IMR-90 (cell line): ENCODE measurements at regions not wholly inside any gene's neighbourhood (a gene's known extent, or its start where the extent isn't known, plus 50 kb on each side); places are given as distances from the start of the nearest gene placed in this dataset.

Experiments
- ATAC-seq: fragments of 200-7000 bp; cut with Tn5 transposase; 2 replicates; pipeline ENCODE4 v1.9.1; 2020; ENCODE audit warnings: low read depth, mild to moderate bottlenecking, moderate library complexity
- BruUV-seq: library from RNA; stranded (reverse); fragments of 400-500 nt; replicated peaks from 2 replicates; lab custom pipeline; 2021; lab: Mats Ljungman, UMichigan
- CTCF ChIA-PET: fragments of 300-600 bp; formaldehyde crosslinking; extraction: SDS; loops from one replicate; lab custom pipeline; 2021; ENCODE audit warnings: antibody characterized with exemption; lab: Yijun Ruan, JAX
- POLR2A ChIA-PET: fragments of 300-600 bp; sonication (Branson Sonifier 250); formaldehyde crosslinking; loops from one replicate; lab custom pipeline; 2022; ENCODE audit warnings: antibody characterized with exemption; ENCODE audit not compliant: unreplicated experiment; lab: Charles Lee
- DNase-seq: peaks from one replicate; pipeline ENCODE4 v3.0.0; 2013
- H2AFZ ChIP-seq: replicated peaks from 2 replicates; pipeline ENCODE3; 2013; ENCODE audit warnings: low read length, mild to moderate bottlenecking; ENCODE audit not compliant: poor library complexity
- H2AK5ac ChIP-seq: 2 replicates; pipeline ENCODE4 v1.6.1; 2013; ENCODE audit warnings: low read depth, low read length, inconsistent platforms
- H2AK9ac ChIP-seq: replicated peaks from 2 replicates; pipeline ENCODE3; 2013; ENCODE audit warnings: mild to moderate bottlenecking, low read depth, low read length, moderate library complexity; ENCODE audit not compliant: poor library complexity
- H2BK120ac ChIP-seq: 2 replicates; pipeline ENCODE4 v1.6.1; 2013; ENCODE audit warnings: low read depth, low read length, inconsistent platforms
- H2BK15ac ChIP-seq: 3 replicates; pipeline ENCODE4 v1.6.1; 2013; ENCODE audit warnings: low read depth, low read length, inconsistent platforms
- H2BK20ac ChIP-seq: 2 replicates; pipeline ENCODE4 v1.6.1; 2013; ENCODE audit warnings: low read depth, mild to moderate bottlenecking, inconsistent platforms, low read length, moderate library complexity
- H2BK5ac ChIP-seq: 2 replicates; pipeline ENCODE4 v1.6.1; 2013; ENCODE audit warnings: mild to moderate bottlenecking, low read depth, low read length, inconsistent platforms; ENCODE audit not compliant: poor library complexity, severe bottlenecking
- H3K14ac ChIP-seq: replicated peaks from 2 replicates; pipeline ENCODE4 v1.6.1; 2013; ENCODE audit warnings: low read depth, low read length, inconsistent platforms
- H3K18ac ChIP-seq: 2 replicates; pipeline ENCODE4 v1.6.1; 2013; ENCODE audit warnings: low read depth, low read length, control low read depth
- H3K23ac ChIP-seq: 2 replicates; pipeline ENCODE4 v1.6.1; 2013; ENCODE audit warnings: low read depth, low read length, inconsistent platforms
- H3K27ac ChIP-seq: 2 replicates; pipeline ENCODE4 v1.5.1; 2013; ENCODE audit warnings: mild to moderate bottlenecking, control low read depth, low read length; ENCODE audit not compliant: insufficient read depth
- H3K27me3 ChIP-seq: 2 replicates; pipeline ENCODE4 v1.6.1; 2013; ENCODE audit warnings: low read length; ENCODE audit not compliant: control insufficient read depth, insufficient read depth
- H3K36me3 ChIP-seq: 2 replicates; pipeline ENCODE4 v1.6.1; 2013; ENCODE audit warnings: low read length, mixed read lengths; ENCODE audit not compliant: control insufficient read depth, insufficient read depth
- H3K4ac ChIP-seq: 2 replicates; pipeline ENCODE4 v1.6.1; 2013; ENCODE audit warnings: low read depth, low read length, inconsistent platforms
- H3K4me1 ChIP-seq: 2 replicates; pipeline ENCODE4 v1.6.1; 2013; ENCODE audit warnings: low read length, mixed read lengths; ENCODE audit not compliant: control insufficient read depth, insufficient read depth
- H3K4me2 ChIP-seq: 2 replicates; pipeline ENCODE4 v1.6.1; 2013; ENCODE audit warnings: low read depth, mild to moderate bottlenecking, control low read depth, low read length, moderate library complexity
- H3K4me3 ChIP-seq: 2 replicates; pipeline ENCODE4 v1.5.1; 2013; ENCODE audit warnings: low read depth, mild to moderate bottlenecking, control low read depth, low read length, moderate library complexity; ENCODE audit not compliant: insufficient read depth
- H3K56ac ChIP-seq: 2 replicates; pipeline ENCODE4 v1.6.1; 2013; ENCODE audit warnings: low read length, inconsistent platforms; ENCODE audit not compliant: insufficient read depth; ENCODE audit errors: extremely low read depth
- H3K79me1 ChIP-seq, 2 experiments: 2 replicates each; pipeline ENCODE4 v1.6.1; 2013; ENCODE audit warnings: low read length in 2 of 2, inconsistent platforms in 1 of 2, low read depth in 1 of 2
- H3K9ac ChIP-seq: 2 replicates; pipeline ENCODE4 v1.6.1; 2013; ENCODE audit warnings: low read depth, low read length, control low read depth
- H3K9me1 ChIP-seq: 2 replicates; pipeline ENCODE4 v1.6.1; 2013; ENCODE audit warnings: low read length, inconsistent platforms; ENCODE audit not compliant: insufficient read depth
- H3K9me3 ChIP-seq: 2 replicates; pipeline ENCODE4 v1.6.1; 2013; ENCODE audit warnings: low read length; ENCODE audit not compliant: control insufficient read depth, insufficient read depth
- H4K20me1 ChIP-seq: 2 replicates; pipeline ENCODE4 v1.6.1; 2013; ENCODE audit warnings: low read length, inconsistent platforms; ENCODE audit not compliant: insufficient read depth
- H4K5ac ChIP-seq: 2 replicates; pipeline ENCODE4 v1.6.1; 2013; ENCODE audit warnings: mild to moderate bottlenecking, low read depth, low read length, control low read depth
- H4K8ac ChIP-seq, 2 experiments: 2 replicates each; pipeline ENCODE4 v1.6.1; 2013; ENCODE audit warnings: low read depth in 2 of 2, low read length in 2 of 2, control low read depth in 1 of 2, inconsistent platforms in 1 of 2
- H4K91ac ChIP-seq: 2 replicates; pipeline ENCODE4 v1.6.1; 2013; ENCODE audit warnings: low read depth, low read length, inconsistent platforms; ENCODE audit not compliant: insufficient read depth
- BHLHE40 ChIP-seq: fragments of 150-350 bp; IDR thresholded peaks from 2 replicates; pipeline ENCODE4 v1.6.1; 2016; ENCODE audit warnings: mild to moderate bottlenecking, low read depth, low read length
- CEBPB ChIP-seq: IDR thresholded peaks from 2 replicates; pipeline ENCODE4 v1.6.1; 2012; ENCODE audit warnings: low read depth, low read length, improper control_type of control experiment
- CHD1 ChIP-seq: IDR thresholded peaks from 2 replicates; pipeline ENCODE4 v1.6.1; 2012; ENCODE audit warnings: low read depth, low read length, improper control_type of control experiment
- ELK1 ChIP-seq: fragments of 150-350 bp; IDR thresholded peaks from 2 replicates; pipeline ENCODE4 v1.6.1; 2016; ENCODE audit warnings: low read depth, mild to moderate bottlenecking, low read length, moderate library complexity, borderline replicate concordance
- FOS ChIP-seq: fragments of 150-350 bp; IDR thresholded peaks from 2 replicates; pipeline ENCODE4 v1.6.1; 2016; ENCODE audit warnings: low read depth, low read length
- MAFK ChIP-seq: IDR thresholded peaks from 2 replicates; pipeline ENCODE4 v1.6.1; 2012; ENCODE audit warnings: low read depth, low read length, improper control_type of control experiment
- MAZ ChIP-seq: IDR thresholded peaks from 2 replicates; pipeline ENCODE4 v1.6.1; 2012; ENCODE audit warnings: low read depth, mild to moderate bottlenecking, low read length, improper control_type of control experiment, moderate library complexity, borderline replicate concordance
- MXI1 ChIP-seq: IDR thresholded peaks from 2 replicates; pipeline ENCODE4 v1.6.1; 2012; ENCODE audit warnings: low read depth, mild to moderate bottlenecking, low read length, moderate library complexity, borderline replicate concordance
- NFE2L2 ChIP-seq: fragments of 150-350 bp; IDR thresholded peaks from 2 replicates; pipeline ENCODE4 v1.6.1; 2016; ENCODE audit warnings: low read depth, mild to moderate bottlenecking, low read length
- POLR2A ChIP-seq: IDR thresholded peaks from 2 replicates; pipeline ENCODE4 v1.6.1; 2012; ENCODE audit warnings: mild to moderate bottlenecking, low read depth, low read length
- RAD21 ChIP-seq: IDR thresholded peaks from 2 replicates; pipeline ENCODE4 v1.6.1; 2012; ENCODE audit warnings: low read length, improper control_type of control experiment
- RCOR1 ChIP-seq: IDR thresholded peaks from 2 replicates; pipeline ENCODE4 v1.6.1; 2012; ENCODE audit warnings: mild to moderate bottlenecking, low read length, improper control_type of control experiment; ENCODE audit not compliant: insufficient replicate concordance
- RFX5 ChIP-seq: IDR thresholded peaks from 2 replicates; pipeline ENCODE4 v1.8.0; 2012; ENCODE audit warnings: low read depth, mild to moderate bottlenecking, low read length, moderate library complexity
- SMC3 ChIP-seq: fragments of 150-350 bp; IDR thresholded peaks from 2 replicates; pipeline ENCODE4 v1.6.1; 2016; ENCODE audit warnings: low read depth, mild to moderate bottlenecking, antibody characterized with exemption, low read length, moderate library complexity
- USF2 ChIP-seq: fragments of 150-350 bp; IDR thresholded peaks from 2 replicates; pipeline ENCODE4 v1.6.1; 2017; ENCODE audit warnings: mild to moderate bottlenecking, antibody characterized with exemption, low read length, low read depth
- WGBS, 2 experiments: methylation state at CpG; one replicate each; pipeline versions ENCODE4 v1.1.5 to v1.1.7; 2013; ENCODE audit warnings: missing lambda C conversion rate in 2 of 2; ENCODE audit not compliant: insufficient read length in 1 of 2; ENCODE audit errors: extremely low coverage in 2 of 2; 5-methylcytosine and 5-hydroxymethylcytosine counted together
- dilution Hi-C: fragments of 300-500 bp; cut with HindIII; formaldehyde crosslinking; loops from one replicate; pipeline ENCODE4 v1.14.3; 2018; ENCODE audit warnings: low sequenced_read_pairs; ENCODE audit not compliant: unreplicated experiment
- in situ Hi-C: fragments of 300-500 bp; cut with MboI; formaldehyde crosslinking; loops from 3 replicates; pipeline ENCODE4 v1.14.3; 2019; ENCODE audit warnings: low sequenced_read_pairs, inconsistent platforms, mixed read lengths
- intact Hi-C: fragments of 100-400 bp; cut with micrococcal nuclease; formaldehyde crosslinking; loops from 2 replicates; pipeline ENCODE4 v1.10.0; 2022
- TF ChIP-seq, protein P1 (sequence below): conservative IDR thresholded peaks from 2 replicates; pipeline ENCODE4 v1.5.1; 2012; ENCODE audit warnings: mild to moderate bottlenecking, low read depth, low read length, improper control_type of control experiment

- no peak overlapping the region for H3K4ac ChIP-seq
- no TSS peak for BruUV-seq
- no peak overlapping the region for H2BK120ac ChIP-seq
- intact Hi-C loops (no loop called here), in situ Hi-C loops (no loop called here), dilution Hi-C loops (no loop called here)
- H2AK5ac ChIP-seq: no peak overlapping the region
- no peak overlapping the region for H2BK15ac ChIP-seq
- no peak overlapping the region for H4K91ac ChIP-seq
- no peak overlapping the region for H3K4me2 ChIP-seq
- no peak overlapping the region for H2AK9ac ChIP-seq
- H3K9me3 ChIP-seq: peaks cover 2% of the 10 kb centered on the region; the same call in 1 of the 2 replicates
- TF ChIP-seq MAFK: no peak
- no peak for TF ChIP-seq USF2
- TF ChIP-seq MAZ: no peak
- TF ChIP-seq RCOR1: no peak
- TF ChIP-seq, protein P1, sequence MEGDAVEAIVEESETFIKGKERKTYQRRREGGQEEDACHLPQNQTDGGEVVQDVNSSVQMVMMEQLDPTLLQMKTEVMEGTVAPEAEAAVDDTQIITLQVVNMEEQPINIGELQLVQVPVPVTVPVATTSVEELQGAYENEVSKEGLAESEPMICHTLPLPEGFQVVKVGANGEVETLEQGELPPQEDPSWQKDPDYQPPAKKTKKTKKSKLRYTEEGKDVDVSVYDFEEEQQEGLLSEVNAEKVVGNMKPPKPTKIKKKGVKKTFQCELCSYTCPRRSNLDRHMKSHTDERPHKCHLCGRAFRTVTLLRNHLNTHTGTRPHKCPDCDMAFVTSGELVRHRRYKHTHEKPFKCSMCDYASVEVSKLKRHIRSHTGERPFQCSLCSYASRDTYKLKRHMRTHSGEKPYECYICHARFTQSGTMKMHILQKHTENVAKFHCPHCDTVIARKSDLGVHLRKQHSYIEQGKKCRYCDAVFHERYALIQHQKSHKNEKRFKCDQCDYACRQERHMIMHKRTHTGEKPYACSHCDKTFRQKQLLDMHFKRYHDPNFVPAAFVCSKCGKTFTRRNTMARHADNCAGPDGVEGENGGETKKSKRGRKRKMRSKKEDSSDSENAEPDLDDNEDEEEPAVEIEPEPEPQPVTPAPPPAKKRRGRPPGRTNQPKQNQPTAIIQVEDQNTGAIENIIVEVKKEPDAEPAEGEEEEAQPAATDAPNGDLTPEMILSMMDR: no peak
- TF ChIP-seq ELK1: no peak
- no peak for TF ChIP-seq FOS
- TF ChIP-seq POLR2A: no peak
- no peak for TF ChIP-seq CHD1
- no peak for TF ChIP-seq RAD21
- TF ChIP-seq BHLHE40: no peak
- no peak for TF ChIP-seq MXI1
- TF ChIP-seq SMC3: no peak
- no peak for TF ChIP-seq CEBPB
- no peak for TF ChIP-seq RFX5
- no peak for TF ChIP-seq NFE2L2
- no peak overlapping the region for H3K27ac ChIP-seq
- H3K27me3 ChIP-seq: peaks cover 17% of the 10 kb centered on the region
- no peak overlapping the region for H2AFZ ChIP-seq
- H3K4me1 ChIP-seq: peaks cover 6% of the 10 kb centered on the region
- ChIA-PET CTCF (no interaction called here), POLR2A (interaction anchor here (0.7 kb wide), 1 partner anchor 902 kb away, joined by 4 read pairs; no protein-coding TSS in a partner anchor)
- no peak overlapping the region for H2BK5ac ChIP-seq
- no peak overlapping the region for H4K8ac ChIP-seq
- no peak overlapping the region for H3K18ac ChIP-seq
- no CpG with 5 or more reads among the region's 12 CpGs for WGBS, 2 experiments
- H3K4me3 ChIP-seq: no peak overlapping the region
- no peak overlapping the region for H2BK20ac ChIP-seq
- H3K79me1 ChIP-seq: no peaks in the 10 kb centered on the region
- no peak overlapping the region for H3K23ac ChIP-seq
- H3K56ac ChIP-seq: no peak overlapping the region
- H3K9me1 ChIP-seq: no peaks in the 10 kb centered on the region; the same call in 1 of the 2 replicates
- no peaks in the 10 kb centered on the region for H3K36me3 ChIP-seq
- H3K14ac ChIP-seq: no peak overlapping the region
- no peaks in the 10 kb centered on the region for H4K20me1 ChIP-seq
- ATAC-seq (no peak), DNase-seq (no peak)
- H4K5ac ChIP-seq: no peak overlapping the region
- H3K9ac ChIP-seq: no peak overlapping the region
These were observed 318.3 kb downstream of the MN1 start for GRCh38 chr22:27483095-27483785.
